CD1c-positive myeloid dendritic cell (primary cell): ENCODE measurements at regions not wholly inside any gene's neighbourhood (a gene's known extent, or its start where the extent isn't known, plus 50 kb on each side); places are given as distances from the start of the nearest gene placed in this dataset.

ENCODE experiments used
- DNase-seq: peaks from one replicate; pipeline ENCODE4 v3.0.0-alpha.2; 2016; ENCODE audit errors: extremely low spot score

- no peak for DNase-seq
These were observed 463.1 kb upstream of the NECTIN3 start for GRCh38 chr3:110608566-110608965.

GRCh38 chr3:110612045-110612444 lies 459.6 kb upstream of the NECTIN3 start:
- DNase-seq, result no peak

GRCh38 chr3:110614186-110614585 lies 457.4 kb upstream of the NECTIN3 start:
- DNase-seq, result no peak

GRCh38 chr3:110615454-110615853 lies 456.2 kb upstream of the NECTIN3 start:
- DNase-seq, result no peak

- DNase-seq, result no peak
These were observed 452.9 kb upstream of the NECTIN3 start for GRCh38 chr3:110618512-110619226.

- no peak for DNase-seq
These were observed 451.5 kb upstream of the NECTIN3 start for GRCh38 chr3:110620118-110620517.

- DNase-seq, result no peak
These were observed 448.0 kb upstream of the NECTIN3 start for GRCh38 chr3:110623571-110623970.

GRCh38 chr3:110624576-110624975 lies 447.0 kb upstream of the NECTIN3 start:
- no peak for DNase-seq

- no peak for DNase-seq
These were observed 446.3 kb upstream of the NECTIN3 start for GRCh38 chr3:110625201-110625747.

GRCh38 chr3:110626652-110627111 lies 444.9 kb upstream of the NECTIN3 start:
- DNase-seq, result peak; percentile 3

- no peak for DNase-seq
These were observed 442.8 kb upstream of the NECTIN3 start for GRCh38 chr3:110628650-110629301.

- no peak for DNase-seq
These were observed 441.7 kb upstream of the NECTIN3 start for GRCh38 chr3:110629917-110630316.

GRCh38 chr3:110644203-110644602 lies 427.4 kb upstream of the NECTIN3 start:
- DNase-seq, result no peak

GRCh38 chr3:110646055-110646454 lies 425.6 kb upstream of the NECTIN3 start:
- DNase-seq, result no peak

- DNase-seq, result no peak
These were observed 425.1 kb upstream of the NECTIN3 start for GRCh38 chr3:110646496-110646895.

GRCh38 chr3:110647586-110647985 lies 424.0 kb upstream of the NECTIN3 start:
- DNase-seq, result no peak

GRCh38 chr3:110650741-110651140 lies 420.9 kb upstream of the NECTIN3 start:
- DNase-seq, result no peak

- no peak for DNase-seq
These were observed 416.6 kb upstream of the NECTIN3 start for GRCh38 chr3:110654843-110655502.

- no peak for DNase-seq
These were observed 415.1 kb upstream of the NECTIN3 start for GRCh38 chr3:110656394-110657025.

GRCh38 chr3:110664148-110664547 lies 407.5 kb upstream of the NECTIN3 start:
- DNase-seq, result no peak

GRCh38 chr3:110666495-110666894 lies 405.1 kb upstream of the NECTIN3 start:
- DNase-seq, result no peak

GRCh38 chr3:110667216-110667615 lies 404.4 kb upstream of the NECTIN3 start:
- no peak for DNase-seq
